ENCODE measurements at regions not wholly inside any gene's neighbourhood (a gene's known extent, or its start where the extent isn't known, plus 50 kb on each side); places are given as distances from the start of the nearest gene placed in this dataset.

GRCh38 chr5:73280821-73281746, 108.1 kb downstream of the TMEM174 start:
- peak overlapping the region; percentile 30 for H3K27ac ChIP-seq (ENCODE audit: insufficient read depth, low read depth, low read length)
- dilution Hi-C loops (cut with MboI; ENCODE audit: extremely low pct_ligation_motif_present, low sequenced_read_pairs) = no loop called here
- peaks cover 30 to 40% of the 10 kb centered on the region in 2 experiments for H3K27me3 ChIP-seq (ENCODE audit: control insufficient read depth in 2 of 2, insufficient read depth in 2 of 2, low read length in 2 of 2)
- peak; percentile 63 for TF ChIP-seq FOS (IDR thresholded peaks at IDR 0.05; ENCODE audit: borderline replicate concordance, insufficient read depth, low read length)
- peak; percentile 93 for TF ChIP-seq POLR2AphosphoS5 (IDR thresholded peaks at IDR 0.05; ENCODE audit: insufficient read depth, low read depth, low read length)
- TF ChIP-seq GATA2 (IDR thresholded peaks at IDR 0.05; ENCODE audit: insufficient read depth, insufficient read length, low read depth, low read length) = peak; percentile 55
- TF ChIP-seq POLR2A (IDR thresholded peaks at IDR 0.05; ENCODE audit: low read depth, low read length) = no peak
- peak; percentile 71 for TF ChIP-seq JUN (IDR thresholded peaks at IDR 0.05; ENCODE audit: borderline replicate concordance, insufficient read depth, insufficient read length, low read depth)
- CTCF ChIA-PET = interaction anchor here (0.6 to 1.8 kb wide), 8 partner anchors 14 to 267 kb away, joined by 3 to 11 read pairs (median 3); no protein-coding TSS in a partner anchor
- no peak overlapping the region for H2AFZ ChIP-seq (ENCODE audit: low read depth, low read length)
- peak overlapping the region in 1 of 3 experiments; percentile 12 for H3K4me3 ChIP-seq (replicated peaks in 1 of 3; ENCODE audit: insufficient read depth in 1 of 3, low read depth in 1 of 3, low read length in 3 of 3)
- H3K4me1 ChIP-seq (ENCODE audit: control insufficient read depth, extremely low read depth, insufficient read depth, low read length) = peaks cover 17% of the 10 kb centered on the region
- FAIRE-seq (peak; percentile 98), DNase-seq (ENCODE audit: low read depth, low spot score) (peak; percentile 99)
- no peaks in the 10 kb centered on the region for H3K9me1 ChIP-seq (replicated peaks; ENCODE audit: control insufficient read depth, extremely low read depth, insufficient read depth, low read length)
- H3K79me2 ChIP-seq (ENCODE audit: control insufficient read depth, insufficient read depth, low read length) = no peaks in the 10 kb centered on the region
- intact Hi-C loops (cut with micrococcal nuclease) = loop anchor here (1.0 to 5.0 kb wide), 2 partner anchors 64 to 89 kb away; no protein-coding TSS in a partner anchor
- no peaks in the 10 kb centered on the region for H3K36me3 ChIP-seq (ENCODE audit: control insufficient read depth in 2 of 2, extremely low read depth in 1 of 2, insufficient read depth in 2 of 2, low read length in 2 of 2)
- no TSS peak for BruUV-seq (replicated peaks)
- no peaks in the 10 kb centered on the region for H3K9me3 ChIP-seq (replicated peaks; ENCODE audit: control insufficient read depth, insufficient read depth, low read length)
- H3K4me2 ChIP-seq (ENCODE audit: insufficient read depth, low read length) = peak overlapping the region; percentile 68
- POLR2A ChIA-PET = no interaction called here
- no peaks in the 10 kb centered on the region for H4K20me1 ChIP-seq (replicated peaks; ENCODE audit: control insufficient read depth, extremely low read depth, insufficient read depth, low read length)
- no peak overlapping the region for H3K9ac ChIP-seq (replicated peaks; ENCODE audit: extremely low read depth, insufficient read depth, low read length)

- DNase-seq (ENCODE audit: low read depth, low spot score) = no peak
- CTCF ChIA-PET = interaction anchor here (1.0 to 1.8 kb wide), 4 partner anchors 15 to 268 kb away, joined by 3 to 11 read pairs (median 4); no protein-coding TSS in a partner anchor
- FAIRE-seq = no peak
- dilution Hi-C loops (cut with MboI; ENCODE audit: extremely low pct_ligation_motif_present, low sequenced_read_pairs) (no loop called here), intact Hi-C loops (cut with micrococcal nuclease) (loop anchor here (5.0 kb wide), 1 partner anchor 63 kb away; no protein-coding TSS in a partner anchor)
- H3K27me3 ChIP-seq (ENCODE audit: control insufficient read depth in 2 of 2, insufficient read depth in 2 of 2, low read length in 2 of 2) = peaks cover 37 to 45% of the 10 kb centered on the region in 2 experiments
- no peak overlapping the region for H3K4me3 ChIP-seq (replicated peaks in 1 of 3; ENCODE audit: insufficient read depth in 1 of 3, low read depth in 1 of 3, low read length in 3 of 3)
- H3K4me1 ChIP-seq (ENCODE audit: control insufficient read depth, extremely low read depth, insufficient read depth, low read length) = peaks cover 17% of the 10 kb centered on the region
- POLR2A ChIA-PET = no interaction called here
- H4K20me1 ChIP-seq (replicated peaks; ENCODE audit: control insufficient read depth, extremely low read depth, insufficient read depth, low read length) = no peaks in the 10 kb centered on the region
- no peaks in the 10 kb centered on the region for H3K36me3 ChIP-seq (ENCODE audit: control insufficient read depth in 2 of 2, extremely low read depth in 1 of 2, insufficient read depth in 2 of 2, low read length in 2 of 2)
- no peak overlapping the region for H3K27ac ChIP-seq (ENCODE audit: insufficient read depth, low read depth, low read length)
- no peaks in the 10 kb centered on the region for H3K9me3 ChIP-seq (replicated peaks; ENCODE audit: control insufficient read depth, insufficient read depth, low read length)
- TF ChIP-seq POLR2AphosphoS5 (IDR thresholded peaks at IDR 0.05; ENCODE audit: insufficient read depth, low read depth, low read length) (no peak), FOS (IDR thresholded peaks at IDR 0.05; ENCODE audit: borderline replicate concordance, insufficient read depth, low read length) (no peak), POLR2A (IDR thresholded peaks at IDR 0.05; ENCODE audit: low read depth, low read length) (no peak), MYC (IDR thresholded peaks at IDR 0.05; ENCODE audit: low read depth, low read length) (no peak), EZH2 (IDR thresholded peaks at IDR 0.05; ENCODE audit: borderline replicate concordance, low read depth, low read length, severe bottlenecking) (no peak), JUN (IDR thresholded peaks at IDR 0.05; ENCODE audit: borderline replicate concordance, insufficient read depth, insufficient read length, low read depth) (no peak), GATA2 (IDR thresholded peaks at IDR 0.05; ENCODE audit: insufficient read depth, insufficient read length, low read depth, low read length) (no peak), MAX (IDR thresholded peaks at IDR 0.05; ENCODE audit: insufficient read depth, insufficient read length) (no peak), CTCF (IDR thresholded peaks at IDR 0.05; ENCODE audit: extremely low read depth in 1 of 2, insufficient read depth in 1 of 2, low read depth in 1 of 2, low read length in 2 of 2) (no peak)
- no peak overlapping the region for H3K4me2 ChIP-seq (ENCODE audit: insufficient read depth, low read length)
- no peak overlapping the region for H2AFZ ChIP-seq (ENCODE audit: low read depth, low read length)
- no peaks in the 10 kb centered on the region for H3K79me2 ChIP-seq (ENCODE audit: control insufficient read depth, insufficient read depth, low read length)
- BruUV-seq (replicated peaks) = no TSS peak
- H3K9me1 ChIP-seq (replicated peaks; ENCODE audit: control insufficient read depth, extremely low read depth, insufficient read depth, low read length) = no peaks in the 10 kb centered on the region
- H3K9ac ChIP-seq (replicated peaks; ENCODE audit: extremely low read depth, insufficient read depth, low read length) = no peak overlapping the region
Observed at GRCh38 chr5:73280386-73280785, 107.4 kb downstream of the TMEM174 start.
